Activated CD8-positive, alpha-beta memory T cell treated with anti-CD3 and anti-CD28 coated beads for 1 hour (primary cell): ENCODE measurements at regions not wholly inside any gene's neighbourhood (a gene's known extent, or its start where the extent isn't known, plus 50 kb on each side); places are given as distances from the start of the nearest gene placed in this dataset.
"Not testable (repeated sequence)": the region's sequence is repeated elsewhere in the genome, so short reads cannot be mapped to it uniquely, and the experiment has no call there.

Source experiments
- DNase-seq, 2 donors: peaks; one replicate each; pipeline ENCODE4 v3.0.0-alpha.2; 2020; ENCODE audit warnings: low read depth in 1 of 2; ENCODE audit errors: extremely low read depth in 1 of 2

DNA sequence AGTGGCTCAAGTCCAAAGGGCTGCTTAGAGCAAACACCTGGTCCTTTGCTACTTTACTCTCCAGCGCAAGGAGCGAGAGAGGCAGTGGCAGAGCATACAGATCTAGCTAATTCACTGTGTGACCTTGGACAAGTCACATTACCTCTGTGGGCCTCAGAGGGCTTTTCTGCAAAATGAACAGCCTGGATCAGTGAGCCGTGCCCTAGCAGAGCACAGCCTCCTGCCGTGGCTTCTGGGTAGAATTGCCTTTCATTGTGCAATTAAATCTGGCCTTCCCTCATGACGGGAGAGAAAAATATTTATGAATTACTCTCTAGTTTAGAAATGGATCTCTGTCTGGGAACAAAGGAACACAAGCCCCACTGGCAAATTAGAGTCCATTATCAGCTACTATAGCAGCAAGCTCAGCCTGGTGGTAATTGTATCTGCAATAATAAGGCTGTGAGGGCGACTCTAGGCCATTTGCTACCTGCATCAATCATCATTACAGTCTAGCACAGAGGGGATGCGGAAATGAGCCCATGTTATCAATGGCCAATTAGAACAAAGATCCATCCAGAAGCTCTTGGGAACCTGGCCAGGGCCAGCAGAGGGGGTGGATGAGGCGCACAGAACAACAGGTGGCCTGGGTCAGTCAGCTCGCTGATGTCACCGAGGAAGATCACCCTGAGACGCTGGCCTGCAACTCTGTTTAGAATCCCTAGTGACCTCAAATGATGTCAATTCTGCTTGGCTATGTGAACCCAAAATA is 114.2 kb upstream of the LY86 start:
- no peak for DNase-seq

DNA sequence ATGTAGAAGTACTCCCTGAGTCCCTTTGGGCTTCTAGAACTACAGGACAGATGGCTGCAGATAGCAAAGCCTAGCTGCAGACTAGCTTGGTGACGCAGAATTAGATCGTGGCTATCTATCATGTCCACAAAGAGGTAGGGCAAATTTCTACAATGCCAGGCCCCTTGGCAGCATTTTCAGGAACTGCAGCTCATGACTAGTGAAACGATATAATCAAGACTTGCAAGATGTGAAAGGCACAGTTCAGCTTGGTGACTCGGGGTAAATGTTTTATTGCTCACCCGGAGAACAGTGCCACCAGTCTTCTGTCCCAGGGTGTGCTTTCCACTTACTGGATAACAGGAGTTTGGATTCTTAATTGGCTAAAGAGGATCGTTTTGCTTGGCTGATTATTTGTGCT is 108.7 kb upstream of the LY86 start:
- no peak for DNase-seq

DNA sequence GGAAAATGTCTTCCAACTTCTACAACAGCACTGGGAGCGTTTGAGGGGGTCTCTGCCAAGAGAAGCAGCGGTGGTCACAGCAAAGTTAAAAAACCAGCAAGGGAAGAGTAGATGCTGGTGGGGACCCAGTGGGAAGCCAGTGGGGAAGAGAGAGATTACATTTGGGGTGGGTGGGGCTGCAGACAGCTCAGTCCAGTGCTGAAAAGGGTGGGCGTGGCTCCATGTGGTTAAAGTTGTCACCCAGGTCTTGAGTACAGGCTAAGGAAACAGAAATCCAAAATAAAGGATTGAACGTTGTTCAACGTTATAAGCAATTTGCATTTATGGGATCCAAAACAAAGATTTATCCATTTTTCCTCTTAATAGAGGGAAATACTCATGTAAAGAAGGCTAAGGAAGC is 106.3 kb upstream of the LY86 start:
- no peak for DNase-seq

DNA sequence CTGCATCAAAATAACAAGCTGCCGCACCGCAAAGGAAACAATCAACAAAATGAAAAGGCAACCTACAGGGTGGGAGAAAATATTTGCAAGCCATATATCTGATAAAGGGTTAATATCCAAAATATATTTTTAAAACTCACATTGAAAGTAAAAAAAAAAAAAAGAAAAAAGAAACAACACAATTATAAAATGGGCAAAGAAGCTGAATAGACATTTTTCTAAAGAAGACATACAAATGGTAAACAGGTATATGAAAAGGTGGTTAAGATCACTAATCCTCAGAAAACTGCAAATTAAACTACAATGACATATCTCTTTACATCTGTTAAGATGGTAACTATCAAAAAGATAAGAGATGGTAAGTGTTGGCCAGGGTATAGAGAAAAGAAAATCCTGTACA is 105.4 kb upstream of the LY86 start:
- DNase-seq = no peak

DNA sequence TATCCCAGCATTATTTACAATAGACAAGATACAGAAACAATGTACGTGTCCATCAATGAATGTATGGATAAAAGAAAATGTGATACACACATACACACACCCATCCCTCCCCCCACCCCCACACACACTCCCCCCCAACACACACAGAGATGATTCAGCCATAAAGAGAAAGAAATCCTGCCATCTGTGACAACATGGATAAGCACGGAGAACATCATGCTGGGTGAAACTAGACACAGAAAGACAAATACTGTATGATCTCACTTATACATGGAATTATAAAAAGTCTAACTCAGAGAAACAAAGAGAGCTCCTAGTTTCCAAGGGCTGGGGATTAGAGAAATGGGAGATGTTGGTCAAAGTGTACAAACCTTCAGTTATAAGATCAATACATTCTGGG is 104.8 kb upstream of the LY86 start:
- no peak for DNase-seq

DNA sequence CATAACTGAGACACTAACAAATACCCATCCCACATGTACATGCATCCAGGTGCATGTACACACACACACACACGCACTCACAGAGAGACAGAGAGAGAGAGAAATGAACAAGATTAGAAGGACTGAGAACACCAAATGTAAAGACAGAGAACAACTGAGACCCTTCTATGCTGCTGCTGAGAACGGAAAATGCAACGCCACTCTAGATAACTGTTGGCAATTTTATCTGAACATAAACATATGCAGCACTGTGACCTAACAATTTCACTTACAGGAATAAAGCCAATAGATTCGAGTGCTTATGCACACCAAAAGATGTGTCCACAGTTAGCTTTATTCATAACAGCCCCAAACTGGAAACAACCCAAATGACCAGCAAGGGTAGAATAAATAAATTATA is 103.8 kb upstream of the LY86 start:
- no peak for DNase-seq

DNA sequence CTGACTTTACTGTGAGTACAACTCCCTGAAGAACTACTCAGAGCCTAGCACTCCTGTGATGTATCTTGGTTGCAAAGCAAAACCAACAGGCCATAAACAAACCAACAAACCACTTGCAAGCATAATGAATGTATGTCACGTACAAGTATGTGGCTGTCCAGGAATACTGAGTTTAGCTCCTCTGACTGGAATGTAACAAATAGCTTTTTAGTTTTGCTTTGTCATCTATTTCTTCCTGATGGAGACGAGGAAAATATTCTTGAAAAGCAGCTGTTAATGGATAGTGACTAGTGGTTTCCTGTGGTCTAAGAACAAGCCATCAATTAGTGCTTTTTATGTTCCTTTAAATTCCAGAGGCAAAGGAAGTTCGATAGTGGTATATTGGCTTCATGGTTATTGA is 101.9 kb upstream of the LY86 start:
- DNase-seq = no peak

DNA sequence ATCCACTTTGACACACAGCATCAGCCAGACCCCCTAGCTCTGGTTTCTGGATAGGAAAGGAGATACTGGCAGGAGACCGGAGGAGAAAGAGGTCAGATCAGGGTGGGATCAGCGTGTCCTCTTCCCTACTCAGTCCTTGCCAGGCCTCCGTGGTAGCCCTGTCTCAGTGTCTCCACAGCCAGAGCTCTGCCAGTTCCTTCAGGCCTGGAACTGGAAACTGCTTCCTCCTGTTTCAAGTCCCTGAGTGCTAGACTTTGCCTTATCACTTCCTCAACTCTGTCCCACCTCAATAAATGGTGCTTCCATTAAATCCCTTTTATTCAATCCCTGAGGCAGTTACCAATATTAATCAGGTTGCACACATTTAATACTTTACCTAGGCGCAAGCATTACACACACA is 96.8 kb upstream of the LY86 start:
- DNase-seq = no peak

DNA sequence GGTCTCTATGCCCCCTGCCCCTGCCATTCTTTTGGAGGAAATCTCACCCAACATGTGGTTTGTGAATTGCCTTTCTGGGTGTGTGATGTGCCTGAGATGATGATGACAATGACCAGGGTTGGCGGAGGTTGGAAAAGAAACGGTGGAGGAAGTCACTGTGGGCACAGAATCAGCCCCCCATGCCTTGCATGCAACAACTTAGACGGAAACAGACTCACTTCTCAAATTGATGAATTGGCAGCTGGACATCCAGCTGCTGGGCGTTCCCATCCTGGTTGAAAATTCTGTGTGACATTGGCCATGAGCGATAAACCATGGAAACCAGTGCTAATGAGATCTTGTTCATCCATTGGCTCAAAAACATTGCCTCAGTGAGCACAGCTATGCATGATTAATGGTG is 95.8 kb upstream of the LY86 start:
- DNase-seq = no peak

DNA sequence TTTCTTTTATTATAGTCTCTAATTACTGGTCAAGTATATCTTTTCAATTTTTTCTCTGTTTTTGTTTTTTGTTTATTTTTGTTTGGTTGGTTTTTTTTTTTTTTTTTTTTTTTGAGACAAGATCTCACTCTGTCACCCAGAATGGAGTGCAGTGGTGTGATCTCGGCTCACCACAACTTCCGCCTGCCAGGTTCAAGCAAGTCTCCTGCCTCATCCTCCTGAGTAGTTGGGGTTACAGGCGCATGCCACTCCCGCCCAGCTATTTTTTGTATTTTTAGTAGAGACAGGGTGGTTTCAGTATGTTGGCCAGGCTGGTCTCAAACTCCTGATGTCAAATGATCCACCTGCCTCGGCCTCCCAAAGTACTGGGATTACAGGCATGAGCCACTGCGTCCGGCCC is 94.4 kb upstream of the LY86 start:
- DNase-seq = not testable (repeated sequence)

DNA sequence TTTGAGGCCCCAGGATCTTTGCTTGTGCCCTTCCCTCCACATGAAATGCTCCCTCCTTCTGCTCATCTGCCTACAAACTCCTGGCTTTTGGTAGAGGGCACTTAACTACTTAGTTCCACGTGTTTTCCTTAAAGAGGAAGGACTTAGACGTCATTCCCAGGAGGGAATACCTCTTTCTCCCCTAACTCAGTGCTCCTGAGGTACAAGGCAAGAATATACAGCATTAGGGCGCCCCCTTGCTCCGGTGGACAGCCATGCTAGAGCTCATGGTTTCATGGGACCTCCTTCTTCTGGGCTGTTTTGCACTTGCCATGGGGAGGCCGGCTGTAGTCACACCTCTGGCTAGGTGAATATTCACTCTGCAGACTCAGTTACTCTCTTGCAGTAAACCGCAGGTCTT is 93.8 kb upstream of the LY86 start:
- DNase-seq = no peak

DNA sequence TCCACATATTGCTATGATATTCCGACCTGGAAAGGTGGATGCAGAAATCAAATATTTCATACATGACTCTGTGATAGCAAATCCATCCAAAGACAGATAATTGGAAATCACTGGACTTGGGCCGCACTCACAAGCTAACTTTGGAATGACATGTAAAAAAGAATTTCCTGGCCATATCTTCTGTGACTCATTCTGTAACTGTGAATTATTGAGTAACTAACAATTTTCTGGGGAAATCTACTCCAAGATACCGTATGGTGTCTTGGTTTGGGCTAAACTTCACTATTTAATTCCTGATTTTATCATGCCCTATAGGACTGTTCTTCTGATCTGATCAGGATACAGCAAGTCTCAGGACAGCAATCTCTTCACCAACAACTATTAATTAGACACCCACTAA is 92.7 kb upstream of the LY86 start:
- DNase-seq = no peak

DNA sequence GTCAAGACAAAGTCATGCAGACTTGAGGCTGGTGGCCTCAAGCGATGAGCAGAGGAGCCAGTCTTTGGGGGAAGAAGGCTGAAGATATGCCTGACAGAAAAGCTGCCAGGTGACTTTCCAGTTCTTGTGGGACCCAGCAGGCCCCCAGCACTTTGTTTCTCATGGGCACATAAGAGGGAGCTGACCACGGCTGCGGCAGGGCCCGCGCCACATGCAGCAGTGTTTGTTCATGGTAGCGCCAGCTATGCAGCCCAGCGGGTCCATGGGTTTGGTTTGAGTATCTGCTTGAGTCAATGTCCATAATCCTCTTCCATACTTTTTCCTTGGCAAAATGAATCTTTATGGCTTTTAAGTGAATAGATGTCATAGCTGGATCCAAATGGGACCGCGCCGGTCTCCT is 91.0 kb upstream of the LY86 start:
- no peak for DNase-seq

DNA sequence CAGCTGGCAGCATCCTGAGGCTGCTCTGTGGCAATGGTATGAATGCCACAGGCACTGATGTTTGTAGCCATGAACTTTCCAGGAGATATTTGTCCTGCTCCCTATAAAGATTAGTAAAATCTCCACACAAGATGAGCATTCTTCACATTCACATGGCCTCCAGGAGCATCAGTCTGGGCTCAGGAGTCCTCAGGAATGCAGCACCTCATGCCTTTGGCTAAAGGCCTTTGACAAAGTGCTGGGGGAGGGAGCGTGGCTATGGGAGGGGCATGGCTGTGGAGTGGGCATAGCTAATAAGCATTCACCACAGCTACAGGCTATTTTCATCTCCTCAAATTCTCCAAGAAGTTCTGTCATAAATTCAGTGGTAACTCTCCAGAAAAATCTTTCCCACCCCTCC is 90.5 kb upstream of the LY86 start:
- no peak for DNase-seq

DNA sequence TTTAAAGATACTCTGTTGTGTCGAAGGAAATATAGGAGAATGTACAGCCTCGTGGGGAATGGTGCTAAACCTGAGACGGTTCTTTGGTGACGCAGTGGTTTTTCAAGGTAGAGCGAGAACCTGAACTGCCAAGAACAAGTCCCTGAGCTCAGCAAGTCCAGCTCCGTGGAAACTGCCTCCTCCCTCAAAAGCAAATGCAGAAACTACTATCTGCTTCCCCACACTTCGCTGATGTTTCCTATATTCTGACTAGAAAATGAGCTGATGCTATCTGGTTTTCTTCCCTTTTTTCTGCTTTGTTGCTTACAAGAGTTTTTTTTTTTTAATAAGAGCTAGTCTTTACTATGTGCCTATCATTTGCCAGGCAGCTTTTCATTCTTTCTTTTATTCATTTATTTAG is 85.3 kb upstream of the LY86 start:
- DNase-seq = no peak

DNA sequence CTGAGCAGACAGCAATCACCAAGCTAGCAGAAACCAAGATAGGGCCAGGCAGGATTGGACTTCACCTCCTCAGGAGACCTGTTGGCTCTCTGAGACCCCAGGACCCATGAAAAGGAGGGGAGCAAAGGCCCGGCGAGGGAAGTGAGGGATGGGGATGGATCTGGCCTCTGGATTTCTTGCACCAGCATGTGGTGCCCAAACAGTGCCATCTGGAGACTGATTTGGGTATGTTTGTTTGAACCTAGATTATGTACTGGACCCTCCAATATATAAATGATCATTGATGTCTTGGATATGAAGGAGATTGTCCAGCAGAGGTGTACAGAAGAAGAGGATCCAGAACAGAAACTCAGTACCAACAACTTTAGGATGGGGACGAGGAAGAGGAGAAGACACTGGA is 83.4 kb upstream of the LY86 start:
- no peak for DNase-seq

DNA sequence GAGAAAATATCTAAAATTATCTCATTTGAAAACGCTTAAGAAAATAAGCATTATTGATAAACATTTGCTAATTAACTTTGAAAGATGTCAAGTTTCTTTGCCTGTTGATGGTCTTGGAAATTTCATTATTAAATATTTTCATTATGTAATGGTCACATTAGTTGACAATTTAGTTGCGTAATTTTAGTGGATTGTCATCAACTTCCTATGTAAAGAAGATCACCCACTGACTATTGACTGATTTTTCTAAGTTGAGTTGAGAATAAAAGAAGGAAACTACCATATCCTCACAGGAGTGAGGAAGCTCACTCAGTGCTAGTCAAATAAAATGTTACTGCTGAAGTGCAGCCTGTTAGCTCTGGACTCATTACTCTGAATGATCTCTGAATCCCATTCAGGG is 79.9 kb upstream of the LY86 start:
- DNase-seq = no peak

DNA sequence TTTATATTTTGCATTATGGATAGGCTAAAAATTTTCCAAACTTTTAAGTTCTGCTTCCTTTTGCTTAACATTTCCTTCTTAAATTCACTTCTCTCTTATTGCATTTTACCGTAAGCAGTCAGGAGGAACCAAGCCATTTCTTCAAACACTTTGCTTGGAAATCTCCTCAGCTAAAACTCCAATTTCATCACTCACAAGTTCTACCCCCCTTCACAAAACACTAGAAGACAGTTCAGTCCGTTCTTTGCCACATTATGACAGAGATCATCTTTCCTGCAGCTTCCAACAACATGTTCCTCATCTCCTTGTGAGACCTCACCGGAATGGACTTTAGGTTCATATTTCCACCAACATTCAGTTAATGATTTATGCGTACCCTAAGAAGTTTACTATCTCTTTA is 79.2 kb upstream of the LY86 start:
- DNase-seq = no peak

DNA sequence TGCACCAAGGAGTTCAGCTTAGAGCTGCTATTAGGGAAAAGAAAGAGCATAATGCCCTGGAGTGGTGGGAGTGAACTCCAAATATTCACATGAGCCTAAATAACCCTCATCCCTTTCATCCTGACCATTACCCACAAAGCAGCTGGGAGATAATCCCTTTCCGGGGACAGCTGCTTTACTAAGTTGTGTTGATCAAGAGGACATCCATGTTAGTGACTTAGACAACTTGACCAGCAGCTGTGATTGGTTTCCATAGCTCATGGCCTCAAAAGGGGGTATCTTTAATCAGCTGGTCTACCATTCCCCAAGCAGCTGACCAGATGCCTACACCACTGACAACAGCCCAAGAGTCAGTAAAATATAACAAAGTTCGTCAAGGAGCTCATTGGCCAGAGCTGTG is 75.8 kb upstream of the LY86 start:
- DNase-seq = no peak

DNA sequence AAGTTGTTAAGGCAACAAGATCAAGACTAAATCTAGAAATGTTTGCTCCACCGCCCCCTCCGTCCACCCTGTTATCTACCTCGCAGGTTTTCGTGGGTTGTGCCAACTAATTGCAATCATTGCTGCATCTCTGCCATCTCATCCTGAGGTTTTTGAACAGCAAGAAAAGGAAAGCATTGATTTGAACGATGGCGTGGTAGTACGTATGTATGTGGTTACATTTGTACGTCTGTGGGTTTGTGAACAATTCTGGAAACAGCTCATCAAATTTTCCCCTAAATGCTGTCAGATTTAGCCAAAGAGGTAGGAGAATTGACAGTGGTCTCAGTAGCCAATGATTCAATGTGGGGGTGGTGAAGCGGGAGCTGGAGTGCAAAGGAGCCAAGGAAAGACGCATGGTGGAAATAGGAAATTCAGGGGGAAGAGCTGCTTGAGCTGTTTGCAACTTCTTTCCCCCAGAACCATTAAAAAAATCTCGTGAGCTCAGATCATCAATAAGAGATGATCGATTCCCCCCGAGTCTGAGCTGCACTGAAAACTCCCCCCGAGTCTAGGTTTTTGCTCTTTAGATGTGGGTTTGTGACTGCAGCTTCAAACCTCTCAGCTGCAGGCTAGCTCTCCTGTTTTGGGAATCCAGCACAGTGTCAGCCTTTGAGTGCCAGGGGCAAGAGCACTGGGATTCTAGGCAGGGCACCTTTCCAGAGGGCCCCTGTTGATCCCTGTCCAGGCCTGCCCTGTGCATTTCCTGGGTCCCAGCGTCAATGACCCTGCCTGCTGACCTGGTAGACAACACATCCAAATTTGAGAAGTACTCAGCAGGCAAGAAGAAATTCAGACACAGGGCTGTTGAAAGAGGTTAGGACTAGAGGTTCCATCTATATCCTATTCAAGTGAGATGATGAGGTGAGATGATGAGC is 72.6 kb upstream of the LY86 start:
- peak in 1 of 2 donors; percentile 37 for DNase-seq

DNA sequence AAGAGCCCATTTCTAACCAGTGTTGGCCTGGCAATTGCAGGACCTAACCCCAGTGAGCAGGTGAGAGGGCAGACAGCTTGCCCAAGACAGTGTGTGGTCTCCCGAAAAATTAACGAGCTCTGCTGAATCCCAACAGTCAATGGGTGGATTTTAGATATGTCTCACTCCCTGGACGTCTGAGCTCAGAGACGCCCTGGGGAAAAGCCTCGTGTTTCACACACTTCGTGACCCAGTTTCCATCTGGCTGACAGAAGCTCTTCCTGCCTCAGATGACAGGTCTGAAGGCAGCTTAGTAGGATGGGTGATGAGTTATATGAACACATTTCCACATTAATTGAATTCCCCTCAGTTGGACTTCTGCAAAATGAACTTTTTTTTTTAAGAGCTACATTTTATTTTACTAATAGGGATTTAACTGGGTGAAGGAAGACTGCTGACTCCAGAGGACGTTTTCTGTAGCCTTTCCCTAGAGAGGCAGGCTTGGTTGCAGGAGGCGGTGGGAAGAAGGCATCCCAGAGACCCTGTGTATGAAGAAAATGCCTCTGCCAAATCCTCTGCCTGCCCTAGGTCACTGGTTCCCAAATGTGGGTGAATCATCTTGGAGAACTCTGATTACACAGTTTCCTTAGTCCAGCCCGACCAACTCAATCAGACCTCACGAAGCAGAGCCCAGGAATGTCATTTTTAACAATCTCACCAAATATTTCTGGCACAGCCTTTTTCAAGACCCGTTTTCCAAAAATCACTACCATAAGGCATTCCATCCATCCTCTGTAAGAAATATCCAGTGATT is 71.7 kb upstream of the LY86 start:
- DNase-seq = no peak
